ENCODE measurements at regions not wholly inside any gene's neighbourhood (a gene's known extent, or its start where the extent isn't known, plus 50 kb on each side); places are given as distances from the start of the nearest gene placed in this dataset.

DNA sequence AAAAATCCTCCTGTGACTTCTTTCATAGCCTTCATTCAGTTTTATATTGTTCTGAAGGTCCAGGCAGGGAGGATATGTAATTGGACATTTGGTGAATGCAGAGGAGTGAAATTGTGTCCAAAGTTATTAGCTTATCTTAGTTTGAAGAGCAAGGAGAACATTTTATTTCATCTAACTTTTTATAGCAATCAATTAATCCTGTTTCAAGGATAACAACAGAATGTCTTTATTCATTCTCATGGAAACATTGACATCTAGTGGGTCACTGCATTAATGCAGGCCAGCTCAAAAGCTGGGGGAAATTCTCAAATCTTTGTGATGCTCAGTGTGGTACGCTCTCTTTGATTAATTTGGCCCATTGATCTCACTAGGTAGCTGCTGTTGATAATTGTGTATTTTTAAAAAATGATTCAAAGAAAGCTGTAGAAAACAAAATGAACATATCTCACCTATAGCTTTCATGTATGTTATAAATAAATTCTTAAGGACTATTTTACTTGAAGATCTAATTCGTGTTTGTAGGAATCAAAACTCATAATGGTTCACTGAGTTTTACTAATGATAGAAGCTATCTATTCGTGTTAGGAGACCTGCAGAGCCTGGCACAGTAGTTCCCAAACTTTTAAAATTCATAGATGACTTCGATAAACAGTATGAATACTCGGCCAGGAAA lies 150.8 kb upstream of the KCNMB2 start:
- Histone ChIP-seq H3K4me3 (no peak overlapping the region), H3K27ac (no peak overlapping the region), H3K4me1 (no peaks in the 10 kb centered on the region), H3K9me3 (no peaks in the 10 kb centered on the region), H3K36me3 (no peaks in the 10 kb centered on the region), H3K27me3 (no peaks in the 10 kb centered on the region)
- DNase-seq (peak in 1 of 6 donors; percentile 26), FAIRE-seq (peak; percentile 91), ATAC-seq (peak; percentile 68 to 90 (median 86))
- peak; percentile 25 to 70 (median 57) for TF ChIP-seq CTCF (IDR thresholded peaks at IDR 0.05)
- WGBS, 2 donors, result 36 to 39% methylated on average over 5 of the region's 5 CpGs
- intact Hi-C loops (cut with DNase I), result no loop called here

DNA sequence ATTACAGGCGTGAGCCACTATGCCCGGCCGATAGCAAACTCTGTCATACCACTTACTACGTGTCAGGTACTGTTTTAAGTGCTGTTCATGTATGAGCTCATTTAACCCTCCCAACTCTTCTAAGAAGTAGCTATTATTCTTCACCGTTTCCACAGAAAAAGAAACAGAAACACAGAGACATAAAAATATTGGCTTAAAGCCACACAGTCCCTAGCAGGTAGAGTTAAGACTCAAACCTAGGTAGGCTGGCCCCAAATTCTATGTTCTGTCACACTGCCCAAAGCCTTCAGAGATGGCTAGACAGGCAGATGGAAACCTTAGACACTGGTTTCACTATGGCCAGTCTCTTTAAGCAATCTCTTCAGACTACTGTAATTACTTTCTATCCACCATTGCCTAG lies 149.8 kb upstream of the KCNMB2 start:
- Histone ChIP-seq H3K27ac (no peak overlapping the region), H3K9me3 (no peaks in the 10 kb centered on the region), H3K4me1 (no peaks in the 10 kb centered on the region), H3K4me3 (no peak overlapping the region), H3K36me3 (no peaks in the 10 kb centered on the region), H3K27me3 (no peaks in the 10 kb centered on the region)
- FAIRE-seq (no peak), DNase-seq (no peak), ATAC-seq (no peak)
- intact Hi-C loops (cut with DNase I), result no loop called here
- TF ChIP-seq CTCF (IDR thresholded peaks at IDR 0.05), result no peak
- WGBS, 2 donors, result 59 to 67% methylated on average over 5 of the region's 5 CpGs

DNA sequence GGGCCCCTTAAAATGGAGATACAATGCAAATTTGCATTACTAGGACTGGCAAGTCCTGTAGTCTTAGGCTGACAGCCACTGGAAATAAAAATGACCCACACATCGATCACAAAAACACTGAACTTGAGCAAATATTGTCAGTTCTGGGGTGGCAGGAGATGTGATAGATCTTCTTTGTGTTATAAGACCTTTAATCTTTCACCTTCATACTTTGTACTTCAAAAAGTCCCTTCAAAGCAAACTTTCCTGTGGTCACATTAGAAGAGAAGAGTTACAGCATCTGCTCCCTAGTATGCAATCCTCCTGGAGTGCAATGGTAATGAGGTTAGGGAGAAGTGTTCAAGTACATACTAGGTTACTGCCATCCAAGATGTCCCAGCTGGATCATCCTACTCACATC lies 149.4 kb upstream of the KCNMB2 start:
- whole genome bisulfite sequencing, 2 donors, result 25 to 33% methylated on average over 1 of the region's 1 CpG
- Histone ChIP-seq H3K4me3 (no peak overlapping the region), H3K36me3 (no peaks in the 10 kb centered on the region), H3K9me3 (no peaks in the 10 kb centered on the region), H3K27ac (no peak overlapping the region), H3K4me1 (no peaks in the 10 kb centered on the region), H3K27me3 (peaks cover 0 to under 1% (median 0%) of the 10 kb centered on the region in 4 donors)
- no peak for ATAC-seq
- no peak for DNase-seq
- FAIRE-seq, result no peak
- intact Hi-C loops (cut with DNase I), result no loop called here
- no peak for TF ChIP-seq CTCF (IDR thresholded peaks at IDR 0.05)

- Histone ChIP-seq H3K27me3 (peaks cover 0 to 4% (median 0%) of the 10 kb centered on the region in 4 donors), H3K9me3 (no peaks in the 10 kb centered on the region), H3K4me1 (no peaks in the 10 kb centered on the region), H3K4me3 (no peak overlapping the region), H3K36me3 (no peaks in the 10 kb centered on the region), H3K27ac (no peak overlapping the region)
- TF ChIP-seq CTCF (IDR thresholded peaks at IDR 0.05), result no peak
- 78 to 87% methylated on average over 2 of the region's 2 CpGs for WGBS, 2 donors
- FAIRE-seq, result no peak
- ATAC-seq, result no peak
- DNase-seq, result no peak
- intact Hi-C loops (cut with DNase I), result no loop called here
Observed at GRCh38 chr3:178388473-178388872, 147.8 kb upstream of the KCNMB2 start.

- H3K27me3 ChIP-seq, result peaks cover 0 to 4% (median 0%) of the 10 kb centered on the region in 4 donors
- FAIRE-seq, result no peak
- no peak for TF ChIP-seq CTCF (IDR thresholded peaks at IDR 0.05)
Observed at GRCh38 chr3:178389258-178389657, 147.0 kb upstream of the KCNMB2 start.

More at GRCh38 chr3:178389258-178389657, 147.0 kb upstream of the KCNMB2 start:
- intact Hi-C loops (cut with DNase I), result no loop called here
- no peak for DNase-seq
- Histone ChIP-seq H3K4me1 (no peaks in the 10 kb centered on the region), H3K4me3 (no peak overlapping the region), H3K9me3 (no peaks in the 10 kb centered on the region), H3K36me3 (no peaks in the 10 kb centered on the region), H3K27ac (no peak overlapping the region)
- no peak for ATAC-seq
- 3 to 12% methylated on average over 1 of the region's 1 CpG for WGBS, 2 donors

Measured in pancreas (tissue), 10 donors.